Stimulated activated CD8-positive, alpha-beta memory T cell treated with anti-CD3 and anti-CD28 coated beads, Interleukin-2, amount 100 ng/mL, for 48 hours (primary cell): ENCODE measurements at regions not wholly inside any gene's neighbourhood (a gene's known extent, or its start where the extent isn't known, plus 50 kb on each side); places are given as distances from the start of the nearest gene placed in this dataset.
"Not testable (repeated sequence)": the region's sequence is repeated elsewhere in the genome, so short reads cannot be mapped to it uniquely, and the experiment has no call there.

ENCODE experiments used
- DNase-seq, 2 donors: peaks; one replicate each; pipeline ENCODE4 v3.0.0-alpha.2; 2020; ENCODE audit warnings: low read depth in 2 of 2

GRCh38 chr6:85864453-85865401, 222.0 kb upstream of the SYNCRIP start:
- DNase-seq, result no peak

GRCh38 chr6:85856235-85856634, 213.5 kb upstream of the SYNCRIP start:
- no peak for DNase-seq

- DNase-seq, result not testable (repeated sequence)
These were observed 195.8 kb upstream of the SYNCRIP start for GRCh38 chr6:85838351-85839119.

- no peak for DNase-seq
These were observed 186.3 kb upstream of the SYNCRIP start for GRCh38 chr6:85828973-85829372.

- DNase-seq, result no peak
These were observed 184.3 kb upstream of the SYNCRIP start for GRCh38 chr6:85826997-85827396.

GRCh38 chr6:85824329-85824728, 181.6 kb upstream of the SYNCRIP start:
- no peak for DNase-seq

- DNase-seq, result no peak
These were observed 167.9 kb upstream of the SYNCRIP start for GRCh38 chr6:85810558-85810957.

GRCh38 chr6:85803721-85804120, 161.0 kb upstream of the SYNCRIP start:
- no peak for DNase-seq

- DNase-seq, result no peak
These were observed 159.5 kb upstream of the SYNCRIP start for GRCh38 chr6:85802162-85802561.

- DNase-seq, result no peak
These were observed 156.4 kb upstream of the SYNCRIP start for GRCh38 chr6:85798931-85799652.

GRCh38 chr6:85797993-85798392, 155.3 kb upstream of the SYNCRIP start:
- no peak for DNase-seq

GRCh38 chr6:85795945-85796344, 153.3 kb upstream of the SYNCRIP start:
- no peak for DNase-seq

- no peak for DNase-seq
These were observed 149.6 kb upstream of the SYNCRIP start for GRCh38 chr6:85792254-85792653.

GRCh38 chr6:85775883-85776282, 133.2 kb upstream of the SYNCRIP start:
- no peak for DNase-seq

GRCh38 chr6:85772641-85773040, 130.0 kb upstream of the SYNCRIP start:
- no peak for DNase-seq

- no peak for DNase-seq
These were observed 129.3 kb upstream of the SYNCRIP start for GRCh38 chr6:85771925-85772430.

GRCh38 chr6:85771455-85771854, 128.8 kb upstream of the SYNCRIP start:
- DNase-seq, result no peak

- no peak for DNase-seq
These were observed 122.2 kb upstream of the SYNCRIP start for GRCh38 chr6:85764844-85765243.

- DNase-seq, result no peak
These were observed 114.3 kb upstream of the SYNCRIP start for GRCh38 chr6:85756982-85757381.

- DNase-seq, result no peak
These were observed 112.2 kb upstream of the SYNCRIP start for GRCh38 chr6:85754894-85755293.

GRCh38 chr6:85752602-85753001, 109.9 kb upstream of the SYNCRIP start:
- DNase-seq, result no peak
